HCT116 (cell line): ENCODE measurements at regions not wholly inside any gene's neighbourhood (a gene's known extent, or its start where the extent isn't known, plus 50 kb on each side); places are given as distances from the start of the nearest gene placed in this dataset.

Source experiments
- ATAC-seq: fragments of 200-7000 bp; cut with Tn5 transposase; 2 replicates; pipeline ENCODE4 v1.9.1; 2020; ENCODE audit warnings: mild to moderate bottlenecking, moderate library complexity
- BruUV-seq: library from RNA; stranded (reverse); fragments of 400-500 nt; replicated peaks from 2 replicates; lab custom pipeline; 2021; lab: Mats Ljungman, UMichigan
- CTCF ChIA-PET: fragments of 300-600 bp; sonication (Branson Sonifier 250); formaldehyde crosslinking; loops from one replicate; lab custom pipeline; 2021; ENCODE audit warnings: antibody characterized with exemption; lab: Charles Lee
- POLR2A ChIA-PET: fragments of 300-600, 350-600 bp; sonication (Branson Sonifier 250); formaldehyde crosslinking; loops from one replicate; lab custom pipeline; 2021; ENCODE audit warnings: antibody characterized with exemption; lab: Charles Lee
- RAD21 ChIA-PET, 2 experiments: fragments of 300-600 bp; sonication (Branson Sonifier 250); formaldehyde crosslinking; loops; one replicate each; lab custom pipeline; 2023; ENCODE audit warnings: low total read pairs in 2 of 2; ENCODE audit not compliant: uncharacterized antibody in 2 of 2, unreplicated experiment in 2 of 2, low non-redundant PET in 1 of 2; lab: Charles Lee
- DNase-seq: peaks from one replicate; pipeline ENCODE4 v3.0.0-alpha.2; 2010; ENCODE audit warnings: low read depth, low spot score
- H2AFZ ChIP-seq: fragments of 200-600 bp; shearing (Covaris generic), sonication (generic); 2 replicates; pipeline ENCODE4 v1.6.1; 2017; ENCODE audit warnings: low read depth, mixed run types, mixed read lengths, antibody characterized with exemption, low read length; ENCODE audit not compliant: poor library complexity, severe bottlenecking
- H3K27ac ChIP-seq: 2 replicates; pipeline ENCODE4 v1.5.1; 2012; ENCODE audit warnings: low read depth, low read length
- H3K27me3 ChIP-seq: fragments of 200-600 bp; sonication (generic); 2 replicates; pipeline ENCODE4 v1.6.1; 2016; ENCODE audit warnings: mixed run types, low read length, mixed read lengths; ENCODE audit not compliant: insufficient read depth
- H3K36me3 ChIP-seq, 2 experiments: fragments of 200-500 bp in 1 of 2; fragments of 200-600 bp in 1 of 2; sonication (Bioruptor generic) in 1 of 2; sonication (generic) in 1 of 2; 2 replicates each; pipeline versions ENCODE4 v1.5.1 to v1.6.1; 2014 to 2016; ENCODE audit warnings: low read length in 2 of 2, inconsistent platforms in 1 of 2, mixed read lengths in 1 of 2, mixed run types in 1 of 2; ENCODE audit not compliant: insufficient read depth in 2 of 2, control insufficient read depth in 1 of 2
- H3K4me1 ChIP-seq, 2 experiments: fragments of 200-600 bp in 1 of 2; sonication (generic) in 1 of 2; 2 replicates each; pipeline versions ENCODE4 v1.5.1 to v1.6.1; 2012 to 2017; ENCODE audit warnings: low read length in 2 of 2, inconsistent platforms in 1 of 2, mild to moderate bottlenecking in 1 of 2, mixed read lengths in 1 of 2, mixed run types in 1 of 2, moderate library complexity in 1 of 2; ENCODE audit not compliant: insufficient read depth in 2 of 2, control insufficient read depth in 1 of 2
- H3K4me2 ChIP-seq: fragments of 200-600 bp; sonication (generic); 2 replicates; pipeline ENCODE4 v1.6.1; 2017; ENCODE audit warnings: mixed run types, low read length, mixed read lengths
- H3K4me3 ChIP-seq, 2 experiments: fragments of 200-600 bp in 1 of 2; sonication (generic) in 1 of 2; replicated peaks in 1 of 2; 2 replicates each; pipeline ENCODE4 v1.5.1; 2011 to 2016; ENCODE audit warnings: low read length in 2 of 2, control low read depth in 1 of 2, low read depth in 1 of 2, mild to moderate bottlenecking in 1 of 2, mixed read lengths in 1 of 2, mixed run types in 1 of 2
- H3K79me2 ChIP-seq: fragments of 200-600 bp; sonication (generic); 2 replicates; pipeline ENCODE4 v1.6.1; 2017; ENCODE audit warnings: mild to moderate bottlenecking, mixed run types, low read length, moderate library complexity, mixed read lengths; ENCODE audit not compliant: insufficient read depth
- H3K9ac ChIP-seq: fragments of 200-600 bp; sonication (generic); 2 replicates; pipeline ENCODE4 v1.6.1; 2016; ENCODE audit warnings: low read length, mixed read lengths
- H3K9me2 ChIP-seq: fragments of 200-600 bp; sonication (generic), shearing (Covaris generic); 2 replicates; pipeline ENCODE4 v1.6.1; 2017; ENCODE audit warnings: mixed run types, mild to moderate bottlenecking, moderate library complexity; ENCODE audit not compliant: insufficient read depth
- H3K9me3 ChIP-seq, 2 experiments: fragments of 200-500 bp in 1 of 2; fragments of 200-600 bp in 1 of 2; sonication (Bioruptor generic) in 1 of 2; sonication (generic) in 1 of 2; 2 replicates each; pipeline ENCODE4 v1.6.1; 2014 to 2017; ENCODE audit warnings: low read length in 2 of 2, mixed read lengths in 2 of 2, inconsistent platforms in 1 of 2, low read depth in 1 of 2, mild to moderate bottlenecking in 1 of 2, mixed run types in 1 of 2, moderate library complexity in 1 of 2; ENCODE audit not compliant: control insufficient read depth in 1 of 2, insufficient read depth in 1 of 2
- H4K20me1 ChIP-seq: fragments of 200-600 bp; sonication (generic), shearing (Covaris generic); 2 replicates; pipeline ENCODE4 v1.6.1; 2017; ENCODE audit warnings: mixed run types, mild to moderate bottlenecking, moderate library complexity; ENCODE audit not compliant: insufficient read depth
- CBX3 ChIP-seq: IDR thresholded peaks from 2 replicates; pipeline ENCODE4 v1.6.1; 2012; ENCODE audit warnings: low read depth
- CTCF ChIP-seq, 3 experiments: fragments of 200-600 bp in 1 of 3; sonication (generic) in 1 of 3; IDR thresholded peaks in 2 of 3; conservative IDR thresholded peaks in 1 of 3; 2 replicates each; pipeline ENCODE4 v1.5.1; 2012 to 2017; ENCODE audit warnings: low read depth in 2 of 3, low read length in 2 of 3, antibody characterized with exemption in 1 of 3, borderline replicate concordance in 1 of 3, control low read depth in 1 of 3, mild to moderate bottlenecking in 1 of 3, mixed read lengths in 1 of 3, mixed run types in 1 of 3, moderate library complexity in 1 of 3; ENCODE audit not compliant: insufficient read depth in 1 of 3
- ELF1 ChIP-seq: IDR thresholded peaks from 2 replicates; pipeline ENCODE4 v1.6.1; 2012; ENCODE audit warnings: low read depth, borderline replicate concordance
- EZH2 ChIP-seq: fragments of 200-600 bp; sonication (generic); IDR thresholded peaks from 2 replicates; pipeline ENCODE4 v1.6.1; 2017; ENCODE audit warnings: antibody characterized with exemption, mixed run types
- MAX ChIP-seq: IDR thresholded peaks from 2 replicates; pipeline ENCODE4 v1.6.1; 2012
- POLR2A ChIP-seq: IDR thresholded peaks from 2 replicates; pipeline ENCODE4 v1.7.0; 2011; ENCODE audit warnings: borderline replicate concordance; ENCODE audit not compliant: insufficient read depth, insufficient read length; ENCODE audit errors: extremely low read depth
- RAD21 ChIP-seq: IDR thresholded peaks from 2 replicates; pipeline ENCODE4 v1.6.1; 2012; ENCODE audit warnings: low read depth, mild to moderate bottlenecking
- SIN3A ChIP-seq: IDR thresholded peaks from 2 replicates; pipeline ENCODE4 v1.6.1; 2012; ENCODE audit warnings: low read depth
- SP1 ChIP-seq: IDR thresholded peaks from 2 replicates; pipeline ENCODE4 v1.6.1; 2012; ENCODE audit warnings: low read depth
- SRF ChIP-seq: IDR thresholded peaks from 2 replicates; pipeline ENCODE4 v1.6.1; 2012; ENCODE audit warnings: low read depth
- YY1 ChIP-seq: IDR thresholded peaks from 2 replicates; pipeline ENCODE4 v1.6.1; 2011; ENCODE audit warnings: low read length, low read depth, moderate library complexity, mild to moderate bottlenecking; ENCODE audit not compliant: insufficient replicate concordance; ENCODE audit errors: extremely low read depth
- ZBTB33 ChIP-seq: IDR thresholded peaks from 2 replicates; pipeline ENCODE4 v1.6.1; 2011; ENCODE audit warnings: mild to moderate bottlenecking, low read length, moderate library complexity; ENCODE audit not compliant: insufficient replicate concordance; ENCODE audit errors: extremely low read depth
- ZFX ChIP-seq: fragments of 450-650 bp; IDR thresholded peaks from 2 replicates; pipeline ENCODE4 v1.6.1; 2017
- ZNF274 ChIP-seq: fragments of 200-500 bp; sonication (Bioruptor generic); IDR thresholded peaks from 2 replicates; pipeline ENCODE4 v1.6.1; 2014; ENCODE audit warnings: mild to moderate bottlenecking, low read depth, low read length, inconsistent platforms
- intact Hi-C: fragments of 100-400 bp; cut with micrococcal nuclease; formaldehyde crosslinking; loops from 2 replicates; pipeline ENCODE4 v1.10.0; 2022

GRCh38 chr11:91688672-91689071 lies 535.9 kb upstream of the FAT3 start (continued):
- TF ChIP-seq CTCF (IDR thresholded peaks at IDR 0.05 in 2 of 3, conservative IDR thresholded peaks at IDR 0.05 in 1 of 3; ENCODE audit: borderline replicate concordance in 1 of 3, insufficient read depth in 1 of 3, low read depth in 2 of 3, low read length in 2 of 3) (no peak), RAD21 (no peak), ZNF274 (no peak)

- Histone ChIP-seq H3K9me2 (no peaks in the 10 kb centered on the region), H3K27me3 (no peaks in the 10 kb centered on the region), H3K4me2 (no peak overlapping the region), H3K9ac (no peak overlapping the region), H3K4me3 (no peak overlapping the region), H4K20me1 (no peaks in the 10 kb centered on the region), H3K4me1 (no peaks in the 10 kb centered on the region), H3K9me3 (peaks cover 4 to 13% of the 10 kb centered on the region in 2 experiments; a peak in 2 of 4 replicates)
- DNase-seq (no peak), ATAC-seq (no peak)
- BruUV-seq: no TSS peak
- ChIA-PET POLR2A (no interaction called here), RAD21 (no interaction called here)
- intact Hi-C loops: no loop called here
- TF ChIP-seq RAD21 (no peak), YY1 (no peak), SP1 (no peak), CTCF (IDR thresholded peaks at IDR 0.05 in 2 of 3, conservative IDR thresholded peaks at IDR 0.05 in 1 of 3; ENCODE audit: borderline replicate concordance in 1 of 3, insufficient read depth in 1 of 3, low read depth in 2 of 3, low read length in 2 of 3) (no peak), EZH2 (no peak), MAX (no peak), POLR2A (no peak), ZNF274 (no peak), CBX3 (no peak), SIN3A (no peak), ZFX (no peak), ELF1 (no peak), ZBTB33 (no peak), SRF (no peak)
- TF ChIP-seq, all 23 proteins: peak for 0
- Histone ChIP-seq H3K79me2 (no peaks in the 10 kb centered on the region), H2AFZ (no peak overlapping the region), H3K36me3 (no peaks in the 10 kb centered on the region), H3K27ac (no peak overlapping the region)
- CTCF ChIA-PET: no interaction called here
Observed at GRCh38 chr11:91686700-91687099, 537.9 kb upstream of the FAT3 start.
